ENCODE measurements at regions not wholly inside any gene's neighbourhood (a gene's known extent, or its start where the extent isn't known, plus 50 kb on each side); places are given as distances from the start of the nearest gene placed in this dataset.

- Histone ChIP-seq H3K4me3 (ENCODE audit: insufficient read depth, low read depth, low read length) (no peak overlapping the region), H3K36me3 (replicated peaks; ENCODE audit: control insufficient read depth, insufficient read depth, low read length) (no peaks in the 10 kb centered on the region), H3K27me3 (ENCODE audit: control insufficient read depth, insufficient read depth, low read length) (no peaks in the 10 kb centered on the region)
- DNase-seq, result no peak
Measured at GRCh38 chr15:95663156-95664100, 667.1 kb upstream of the NR2F2 start.

GRCh38 chr15:95664450-95664849, 666.0 kb upstream of the NR2F2 start:
- DNase-seq, result no peak
- Histone ChIP-seq H3K4me3 (ENCODE audit: insufficient read depth, low read depth, low read length) (no peak overlapping the region), H3K27me3 (ENCODE audit: control insufficient read depth, insufficient read depth, low read length) (no peaks in the 10 kb centered on the region), H3K36me3 (replicated peaks; ENCODE audit: control insufficient read depth, insufficient read depth, low read length) (no peaks in the 10 kb centered on the region)

GRCh38 chr15:95669146-95669922, 661.2 kb upstream of the NR2F2 start:
- Histone ChIP-seq H3K27me3 (ENCODE audit: control insufficient read depth, insufficient read depth, low read length) (no peaks in the 10 kb centered on the region), H3K4me3 (ENCODE audit: insufficient read depth, low read depth, low read length) (no peak overlapping the region), H3K36me3 (replicated peaks; ENCODE audit: control insufficient read depth, insufficient read depth, low read length) (no peaks in the 10 kb centered on the region)
- no peak for DNase-seq

- Histone ChIP-seq H3K36me3 (replicated peaks; ENCODE audit: control insufficient read depth, insufficient read depth, low read length) (no peaks in the 10 kb centered on the region), H3K27me3 (ENCODE audit: control insufficient read depth, insufficient read depth, low read length) (no peaks in the 10 kb centered on the region), H3K4me3 (ENCODE audit: insufficient read depth, low read depth, low read length) (no peak overlapping the region)
- no peak for DNase-seq
Measured at GRCh38 chr15:95674031-95674430, 656.5 kb upstream of the NR2F2 start.

GRCh38 chr15:95676500-95676899, 654.0 kb upstream of the NR2F2 start:
- H3K36me3 ChIP-seq (replicated peaks; ENCODE audit: control insufficient read depth, insufficient read depth, low read length), result no peaks in the 10 kb centered on the region
- no peak for DNase-seq
- no peaks in the 10 kb centered on the region for H3K27me3 ChIP-seq (ENCODE audit: control insufficient read depth, insufficient read depth, low read length)
- no peak overlapping the region for H3K4me3 ChIP-seq (ENCODE audit: insufficient read depth, low read depth, low read length)

- no peak overlapping the region for H3K4me3 ChIP-seq (ENCODE audit: insufficient read depth, low read depth, low read length)
- H3K36me3 ChIP-seq (replicated peaks; ENCODE audit: control insufficient read depth, insufficient read depth, low read length), result no peaks in the 10 kb centered on the region
- H3K27me3 ChIP-seq (ENCODE audit: control insufficient read depth, insufficient read depth, low read length), result no peaks in the 10 kb centered on the region
- no peak for DNase-seq
Measured at GRCh38 chr15:95679847-95680582, 650.5 kb upstream of the NR2F2 start.

GRCh38 chr15:95680728-95681127, 649.8 kb upstream of the NR2F2 start:
- H3K36me3 ChIP-seq (replicated peaks; ENCODE audit: control insufficient read depth, insufficient read depth, low read length), result no peaks in the 10 kb centered on the region
- no peak for DNase-seq
- no peaks in the 10 kb centered on the region for H3K27me3 ChIP-seq (ENCODE audit: control insufficient read depth, insufficient read depth, low read length)
- no peak overlapping the region for H3K4me3 ChIP-seq (ENCODE audit: insufficient read depth, low read depth, low read length)

- DNase-seq, result no peak
- H3K27me3 ChIP-seq (ENCODE audit: control insufficient read depth, insufficient read depth, low read length), result no peaks in the 10 kb centered on the region
- H3K4me3 ChIP-seq (ENCODE audit: insufficient read depth, low read depth, low read length), result no peak overlapping the region
- no peaks in the 10 kb centered on the region for H3K36me3 ChIP-seq (replicated peaks; ENCODE audit: control insufficient read depth, insufficient read depth, low read length)
Measured at GRCh38 chr15:95681836-95682544, 648.5 kb upstream of the NR2F2 start.

GRCh38 chr15:95684126-95684525, 646.4 kb upstream of the NR2F2 start:
- no peak for DNase-seq
- Histone ChIP-seq H3K36me3 (replicated peaks; ENCODE audit: control insufficient read depth, insufficient read depth, low read length) (no peaks in the 10 kb centered on the region), H3K27me3 (ENCODE audit: control insufficient read depth, insufficient read depth, low read length) (no peaks in the 10 kb centered on the region), H3K4me3 (ENCODE audit: insufficient read depth, low read depth, low read length) (no peak overlapping the region)

- Histone ChIP-seq H3K27me3 (ENCODE audit: control insufficient read depth, insufficient read depth, low read length) (no peaks in the 10 kb centered on the region), H3K4me3 (ENCODE audit: insufficient read depth, low read depth, low read length) (no peak overlapping the region)
- DNase-seq, result no peak
Measured at GRCh38 chr15:95684693-95685115, 645.8 kb upstream of the NR2F2 start.

GRCh38 chr15:95687061-95687460, 643.4 kb upstream of the NR2F2 start:
- Histone ChIP-seq H3K27me3 (ENCODE audit: control insufficient read depth, insufficient read depth, low read length) (no peaks in the 10 kb centered on the region), H3K36me3 (replicated peaks; ENCODE audit: control insufficient read depth, insufficient read depth, low read length) (no peaks in the 10 kb centered on the region), H3K4me3 (ENCODE audit: insufficient read depth, low read depth, low read length) (no peak overlapping the region)
- no peak for DNase-seq

More at GRCh38 chr15:95684693-95685115, 645.8 kb upstream of the NR2F2 start:
- no peaks in the 10 kb centered on the region for H3K36me3 ChIP-seq (replicated peaks; ENCODE audit: control insufficient read depth, insufficient read depth, low read length)

GRCh38 chr15:95687686-95688085, 642.8 kb upstream of the NR2F2 start:
- Histone ChIP-seq H3K27me3 (ENCODE audit: control insufficient read depth, insufficient read depth, low read length) (no peaks in the 10 kb centered on the region), H3K4me3 (ENCODE audit: insufficient read depth, low read depth, low read length) (no peak overlapping the region), H3K36me3 (replicated peaks; ENCODE audit: control insufficient read depth, insufficient read depth, low read length) (no peaks in the 10 kb centered on the region)
- no peak for DNase-seq

GRCh38 chr15:95690631-95691340, 639.7 kb upstream of the NR2F2 start:
- Histone ChIP-seq H3K27me3 (ENCODE audit: control insufficient read depth, insufficient read depth, low read length) (no peaks in the 10 kb centered on the region), H3K4me3 (ENCODE audit: insufficient read depth, low read depth, low read length) (no peak overlapping the region), H3K36me3 (replicated peaks; ENCODE audit: control insufficient read depth, insufficient read depth, low read length) (no peaks in the 10 kb centered on the region)
- DNase-seq, result no peak
